ENCODE measurements at regions not wholly inside any gene's neighbourhood (a gene's known extent, or its start where the extent isn't known, plus 50 kb on each side); places are given as distances from the start of the nearest gene placed in this dataset.

DNA sequence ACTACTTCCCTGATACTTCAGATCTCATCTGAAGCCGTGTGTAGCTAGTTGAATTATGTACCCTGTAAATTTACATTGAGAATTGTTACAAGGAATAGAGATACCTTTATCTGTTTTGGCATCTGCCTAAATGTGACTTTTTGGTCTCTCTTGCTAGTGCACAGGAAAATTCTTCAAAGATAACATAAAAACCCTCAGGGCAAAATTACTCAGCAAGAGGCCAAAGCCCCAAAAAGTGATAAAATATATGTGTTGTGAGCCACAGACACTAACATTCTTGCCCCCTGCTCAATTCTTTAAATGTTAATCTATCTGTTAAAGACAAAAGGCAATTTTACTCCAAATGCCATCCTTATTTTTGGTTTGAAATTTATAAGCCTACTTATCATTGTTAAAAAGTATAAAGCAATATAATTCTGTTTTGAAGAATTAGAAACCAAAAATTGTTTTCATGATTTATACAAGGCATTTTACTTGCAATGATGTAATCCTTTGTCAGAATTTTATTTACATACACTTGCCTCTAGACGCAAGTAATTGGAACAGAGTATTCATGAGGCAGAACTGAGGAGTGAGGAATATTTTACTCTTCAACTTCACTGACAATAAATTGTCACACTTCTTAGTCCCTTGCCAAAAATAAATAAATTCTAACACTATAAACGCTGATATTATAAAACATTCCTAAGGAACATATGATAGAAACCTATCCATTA, 186.2 kb downstream of the EPM2A start:
- Histone ChIP-seq H3K79me2 (ENCODE audit: insufficient read depth, low read length) (no peaks in the 10 kb centered on the region), H3K9me2 (ENCODE audit: low read depth, low read length) (no peaks in the 10 kb centered on the region), H3K27me3 (ENCODE audit: insufficient read depth, low read length) (no peaks in the 10 kb centered on the region), H3K4me1 (ENCODE audit: insufficient read depth, low read length, severe bottlenecking) (no peaks in the 10 kb centered on the region), H3K4me2 (ENCODE audit: low read length) (no peak overlapping the region), H4K20me1 (ENCODE audit: insufficient read depth, low read length) (no peaks in the 10 kb centered on the region), H3K4me3 (ENCODE audit: low read depth, low read length, poor library complexity, severe bottlenecking) (no peak overlapping the region), H3K9me3 (ENCODE audit: low read length) (no peaks in the 10 kb centered on the region), H3K9ac (ENCODE audit: low read length) (no peak overlapping the region), H3K36me3 (ENCODE audit: insufficient read depth, low read length) (no peaks in the 10 kb centered on the region), H2AFZ (ENCODE audit: low read length) (no peak overlapping the region), H3F3A (ENCODE audit: insufficient read depth, low read length) (no peaks in the 10 kb centered on the region), H3K27ac (ENCODE audit: low read depth, low read length, poor library complexity, severe bottlenecking) (no peak overlapping the region)
- TF ChIP-seq, protein P1, sequence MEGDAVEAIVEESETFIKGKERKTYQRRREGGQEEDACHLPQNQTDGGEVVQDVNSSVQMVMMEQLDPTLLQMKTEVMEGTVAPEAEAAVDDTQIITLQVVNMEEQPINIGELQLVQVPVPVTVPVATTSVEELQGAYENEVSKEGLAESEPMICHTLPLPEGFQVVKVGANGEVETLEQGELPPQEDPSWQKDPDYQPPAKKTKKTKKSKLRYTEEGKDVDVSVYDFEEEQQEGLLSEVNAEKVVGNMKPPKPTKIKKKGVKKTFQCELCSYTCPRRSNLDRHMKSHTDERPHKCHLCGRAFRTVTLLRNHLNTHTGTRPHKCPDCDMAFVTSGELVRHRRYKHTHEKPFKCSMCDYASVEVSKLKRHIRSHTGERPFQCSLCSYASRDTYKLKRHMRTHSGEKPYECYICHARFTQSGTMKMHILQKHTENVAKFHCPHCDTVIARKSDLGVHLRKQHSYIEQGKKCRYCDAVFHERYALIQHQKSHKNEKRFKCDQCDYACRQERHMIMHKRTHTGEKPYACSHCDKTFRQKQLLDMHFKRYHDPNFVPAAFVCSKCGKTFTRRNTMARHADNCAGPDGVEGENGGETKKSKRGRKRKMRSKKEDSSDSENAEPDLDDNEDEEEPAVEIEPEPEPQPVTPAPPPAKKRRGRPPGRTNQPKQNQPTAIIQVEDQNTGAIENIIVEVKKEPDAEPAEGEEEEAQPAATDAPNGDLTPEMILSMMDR (IDR thresholded peaks at IDR 0.05; ENCODE audit: low read length): no peak
- TF ChIP-seq EZH2 (IDR thresholded peaks at IDR 0.05; ENCODE audit: borderline replicate concordance, low read length): no peak

DNA sequence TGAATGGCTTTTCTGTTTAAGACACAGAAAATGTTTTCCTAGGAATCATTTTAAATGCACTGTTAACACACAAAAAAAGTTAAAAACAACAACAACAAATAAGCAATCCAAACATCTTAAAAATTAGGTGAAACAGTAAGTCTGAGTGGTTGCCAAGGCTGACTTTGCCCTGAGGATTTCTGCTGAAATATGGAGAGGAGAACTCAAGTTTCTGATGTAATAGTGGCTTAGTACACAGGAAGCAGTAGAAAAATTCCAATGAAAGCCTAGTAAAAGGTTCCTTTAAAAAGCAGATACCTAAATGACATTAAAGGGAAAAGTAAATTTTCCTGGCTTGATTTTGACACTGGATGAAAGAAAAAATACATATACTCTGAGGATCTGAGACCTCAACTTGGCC, 184.2 kb downstream of the EPM2A start:
- Histone ChIP-seq H3K27me3 (ENCODE audit: insufficient read depth, low read length) (no peaks in the 10 kb centered on the region), H3K9me2 (ENCODE audit: low read depth, low read length) (no peaks in the 10 kb centered on the region), H3F3A (ENCODE audit: insufficient read depth, low read length) (no peaks in the 10 kb centered on the region), H3K79me2 (ENCODE audit: insufficient read depth, low read length) (no peaks in the 10 kb centered on the region), H3K9ac (ENCODE audit: low read length) (no peak overlapping the region), H3K4me1 (ENCODE audit: insufficient read depth, low read length, severe bottlenecking) (no peaks in the 10 kb centered on the region), H2AFZ (ENCODE audit: low read length) (no peak overlapping the region), H3K4me3 (ENCODE audit: low read depth, low read length, poor library complexity, severe bottlenecking) (no peak overlapping the region), H4K20me1 (ENCODE audit: insufficient read depth, low read length) (no peaks in the 10 kb centered on the region), H3K9me3 (ENCODE audit: low read length) (no peaks in the 10 kb centered on the region), H3K4me2 (ENCODE audit: low read length) (no peak overlapping the region), H3K36me3 (ENCODE audit: insufficient read depth, low read length) (no peaks in the 10 kb centered on the region), H3K27ac (ENCODE audit: low read depth, low read length, poor library complexity, severe bottlenecking) (no peak overlapping the region)
- no peak for TF ChIP-seq EZH2 (IDR thresholded peaks at IDR 0.05; ENCODE audit: borderline replicate concordance, low read length)
- TF ChIP-seq, protein P1 (IDR thresholded peaks at IDR 0.05; ENCODE audit: low read length): no peak

DNA sequence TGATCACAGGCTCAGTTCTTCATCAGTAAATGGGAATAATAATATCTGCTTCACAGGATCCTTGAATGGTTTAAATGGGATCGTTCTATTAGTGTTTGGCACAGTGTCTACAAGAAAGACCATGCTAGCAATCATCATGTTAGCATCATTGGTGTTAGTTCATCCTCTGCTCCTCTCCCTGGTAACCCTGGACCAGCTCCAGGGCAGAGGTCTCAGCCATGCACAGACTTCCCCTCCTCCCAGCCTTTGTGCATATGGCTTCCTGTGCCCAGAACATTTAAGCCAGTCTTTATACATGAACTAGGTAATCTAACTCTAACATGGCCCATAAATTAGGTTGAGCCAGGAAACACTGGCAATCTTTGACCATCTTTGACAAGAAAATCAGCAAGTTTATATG, 180.2 kb downstream of the EPM2A start:
- Histone ChIP-seq H3K36me3 (ENCODE audit: insufficient read depth, low read length) (no peaks in the 10 kb centered on the region), H3K27ac (ENCODE audit: low read depth, low read length, poor library complexity, severe bottlenecking) (no peak overlapping the region), H3K9ac (ENCODE audit: low read length) (no peak overlapping the region), H3K79me2 (ENCODE audit: insufficient read depth, low read length) (no peaks in the 10 kb centered on the region), H3K4me1 (ENCODE audit: insufficient read depth, low read length, severe bottlenecking) (no peaks in the 10 kb centered on the region), H3K4me3 (ENCODE audit: low read depth, low read length, poor library complexity, severe bottlenecking) (no peak overlapping the region), H3K27me3 (ENCODE audit: insufficient read depth, low read length) (no peaks in the 10 kb centered on the region), H3F3A (ENCODE audit: insufficient read depth, low read length) (no peaks in the 10 kb centered on the region), H3K9me2 (ENCODE audit: low read depth, low read length) (no peaks in the 10 kb centered on the region), H3K9me3 (ENCODE audit: low read length) (no peaks in the 10 kb centered on the region), H3K4me2 (ENCODE audit: low read length) (no peak overlapping the region), H2AFZ (ENCODE audit: low read length) (no peak overlapping the region), H4K20me1 (ENCODE audit: insufficient read depth, low read length) (no peaks in the 10 kb centered on the region)
- TF ChIP-seq, protein P1 (IDR thresholded peaks at IDR 0.05; ENCODE audit: low read length): no peak
- TF ChIP-seq EZH2 (IDR thresholded peaks at IDR 0.05; ENCODE audit: borderline replicate concordance, low read length): no peak

Measured in OCI-LY1 (cell line).